GM10266 (cell line): ENCODE measurements at regions not wholly inside any gene's neighbourhood (a gene's known extent, or its start where the extent isn't known, plus 50 kb on each side); places are given as distances from the start of the nearest gene placed in this dataset.
"Not testable (repeated sequence)": the region's sequence is repeated elsewhere in the genome, so short reads cannot be mapped to it uniquely, and the experiment has no call there.

Experiments
- DNase-seq: peaks from one replicate; pipeline ENCODE4 v3.0.0; 2012; ENCODE audit errors: extremely low spot score
- CTCF ChIP-seq: IDR thresholded peaks from 2 replicates; pipeline ENCODE4 v1.5.1; 2012; ENCODE audit warnings: mild to moderate bottlenecking, low read depth; ENCODE audit not compliant: control insufficient read depth, insufficient read depth; ENCODE audit errors: missing control alignments

DNA sequence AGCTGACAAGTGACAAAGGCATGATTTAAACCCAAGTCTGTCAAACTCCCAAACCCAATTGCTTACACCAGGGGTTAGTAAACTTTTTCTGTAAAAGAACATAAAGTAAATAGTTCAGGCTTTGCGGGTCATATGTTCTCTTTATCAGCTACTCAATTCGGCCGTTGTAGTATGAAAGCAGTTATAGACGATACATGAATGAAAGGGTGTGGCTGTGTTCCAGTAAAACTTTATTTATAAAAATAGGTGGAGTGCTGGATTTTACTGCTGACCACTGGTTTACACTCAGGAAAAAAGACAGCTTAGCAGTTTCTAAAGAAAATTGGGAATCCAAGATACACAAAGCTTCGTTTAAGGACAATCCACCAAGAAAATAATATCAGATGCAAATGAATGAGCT lies 124.3 kb upstream of the BCL9 start:
- no peak for TF ChIP-seq CTCF
- DNase-seq: no peak

DNA sequence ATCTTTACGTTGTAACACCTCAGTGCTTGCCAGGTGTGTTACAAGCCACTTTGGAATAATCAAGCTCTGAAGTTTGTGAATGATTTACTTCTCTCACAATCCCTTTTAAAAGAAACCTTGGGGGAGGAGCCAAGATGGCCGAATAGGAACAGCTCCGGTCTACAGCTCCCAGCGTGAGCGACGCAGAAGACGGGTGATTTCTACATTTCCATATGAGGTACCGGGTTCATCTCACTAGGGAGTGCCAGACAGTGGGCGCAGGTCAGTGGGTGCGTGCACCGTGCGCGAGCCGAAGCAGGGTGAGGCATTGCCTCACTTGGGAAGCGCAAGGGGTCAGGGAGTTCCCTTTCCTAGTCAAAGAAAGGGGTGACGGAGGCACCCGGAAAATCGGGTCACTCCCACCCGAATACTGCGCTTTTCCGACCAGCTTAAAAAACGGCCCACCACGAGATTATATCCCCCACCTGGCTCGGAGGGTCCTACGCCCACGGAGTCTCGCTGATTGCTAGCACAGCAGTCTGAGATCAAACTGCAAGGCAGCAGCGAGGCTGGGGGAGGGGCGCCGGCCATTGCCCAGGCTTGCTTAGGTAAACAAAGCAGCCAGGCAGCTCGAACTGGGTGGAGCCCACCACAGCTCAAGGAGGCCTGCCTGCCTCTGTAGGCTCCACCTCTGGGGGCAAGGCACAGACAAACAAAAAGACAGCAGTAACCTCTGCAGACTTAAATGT lies 118.0 kb upstream of the BCL9 start:
- DNase-seq: not testable (repeated sequence)

DNA sequence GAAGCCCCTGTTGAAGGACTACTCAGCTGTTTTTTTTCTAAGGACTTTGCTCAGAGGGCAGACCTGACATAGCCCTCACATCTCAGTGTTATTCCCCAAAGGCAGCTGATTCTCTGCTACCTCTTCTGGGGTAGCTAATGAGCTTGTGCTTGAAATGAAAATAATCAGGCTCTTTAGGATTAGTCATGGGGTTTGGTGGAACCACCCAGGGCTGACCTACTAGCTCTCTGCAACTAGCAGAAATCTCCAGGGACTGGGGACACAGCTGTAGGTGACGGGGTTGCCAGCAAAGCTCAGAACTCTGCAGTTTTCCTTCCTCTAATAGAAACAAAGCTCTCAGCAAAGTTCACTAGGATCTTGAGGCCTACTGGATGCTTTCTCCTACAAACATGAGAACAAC lies 106.4 kb upstream of the BCL9 start:
- no peak for DNase-seq
- TF ChIP-seq CTCF: no peak

GRCh38 chr1:147444381-147444780 lies 96.9 kb upstream of the BCL9 start:
- TF ChIP-seq CTCF: no peak
- DNase-seq: no peak

GRCh38 chr1:147451628-147452027 lies 89.7 kb upstream of the BCL9 start:
- no peak for DNase-seq
- no peak for TF ChIP-seq CTCF

DNA sequence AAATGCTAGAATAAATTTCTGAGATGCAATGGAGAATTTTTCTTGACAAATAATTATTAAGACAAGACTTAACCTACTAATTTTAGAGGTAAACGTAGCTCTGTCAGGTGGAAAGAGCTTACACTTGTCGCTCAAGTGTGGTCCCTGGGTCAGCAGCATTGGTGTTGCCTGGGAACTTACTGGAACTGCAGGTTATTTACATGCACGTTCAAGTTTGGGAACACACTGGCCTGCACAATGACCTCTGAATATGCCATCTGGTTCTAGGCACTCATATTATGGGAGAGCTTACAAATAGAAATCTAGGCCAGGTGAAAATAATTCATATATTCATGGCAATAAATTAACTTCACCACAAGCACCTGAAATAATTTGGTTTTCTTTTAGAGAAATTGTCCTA lies 88.5 kb upstream of the BCL9 start:
- no peak for TF ChIP-seq CTCF

GRCh38 chr1:147463022-147463421 lies 78.3 kb upstream of the BCL9 start:
- DNase-seq: no peak
- TF ChIP-seq CTCF: no peak

More for the DNA sequence above, 88.5 kb upstream of the BCL9 start:
- DNase-seq: no peak

- TF ChIP-seq CTCF: no peak
- no peak for DNase-seq
Observed at GRCh38 chr1:147466543-147466942, 74.8 kb upstream of the BCL9 start.
